ENCODE measurements at regions not wholly inside any gene's neighbourhood (a gene's known extent, or its start where the extent isn't known, plus 50 kb on each side); places are given as distances from the start of the nearest gene placed in this dataset.
"Not testable (repeated sequence)": the region's sequence is repeated elsewhere in the genome, so short reads cannot be mapped to it uniquely, and the experiment has no call there.

- no peak for DNase-seq (ENCODE audit: low read depth, low spot score)
- TF ChIP-seq EZH2 (IDR thresholded peaks at IDR 0.05; ENCODE audit: low read length), result no peak
- no peak for TF ChIP-seq CTCF (optimal IDR thresholded peaks at IDR 0.05 in 1 of 3, IDR thresholded peaks at IDR 0.05 in 1 of 3, conservative IDR thresholded peaks at IDR 0.05 in 1 of 3; ENCODE audit: extremely low read depth in 1 of 3, insufficient read depth in 2 of 3, low read length in 3 of 3)
- Histone ChIP-seq H3K27ac (ENCODE audit: control insufficient read depth, insufficient read depth, low read length) (no peak overlapping the region), H3K9ac (ENCODE audit: control insufficient read depth, extremely low read depth, insufficient read depth, low read length) (no peak overlapping the region), H3K4me2 (ENCODE audit: control insufficient read depth, extremely low read depth, insufficient read depth, low read depth, low read length) (no peak overlapping the region), H2AFZ (ENCODE audit: control insufficient read depth, low read length) (no peak overlapping the region), H3K9me1 (ENCODE audit: control insufficient read depth, extremely low read depth, insufficient read depth, low read length) (no peaks in the 10 kb centered on the region), H3K4me1 (ENCODE audit: control insufficient read depth, extremely low read depth, insufficient read depth, low read length) (no peaks in the 10 kb centered on the region), H3K27me3 (ENCODE audit: control insufficient read depth, extremely low read depth, insufficient read depth, low read length) (no peaks in the 10 kb centered on the region), H3K36me3 (ENCODE audit: control insufficient read depth in 2 of 2, extremely low read depth in 1 of 2, insufficient read depth in 2 of 2, low read length in 2 of 2) (no peaks in the 10 kb centered on the region), H4K20me1 (ENCODE audit: control insufficient read depth, extremely low read depth, insufficient read depth, low read length) (no peaks in the 10 kb centered on the region), H3K4me3 (ENCODE audit: control insufficient read depth in 2 of 3, extremely low read depth in 1 of 3, insufficient read depth in 2 of 3, low read depth in 1 of 3, low read length in 3 of 3) (no peak overlapping the region), H3K79me2 (ENCODE audit: control insufficient read depth, insufficient read depth, low read length) (no peaks in the 10 kb centered on the region), H3K9me3 (ENCODE audit: control insufficient read depth, low read depth, low read length) (no peaks in the 10 kb centered on the region)
- FAIRE-seq, result no peak
- dilution Hi-C loops (cut with MboI; ENCODE audit: extremely low pct_ligation_motif_present, low sequenced_read_pairs), result no loop called here
Observed at GRCh38 chr2:208798698-208799097, 392.1 kb downstream of the PTH2R start.

- Histone ChIP-seq H3K9me3 (ENCODE audit: control insufficient read depth, low read depth, low read length) (no peaks in the 10 kb centered on the region), H3K27me3 (ENCODE audit: control insufficient read depth, extremely low read depth, insufficient read depth, low read length) (no peaks in the 10 kb centered on the region)
- dilution Hi-C loops (cut with MboI; ENCODE audit: extremely low pct_ligation_motif_present, low sequenced_read_pairs), result no loop called here
Observed at GRCh38 chr2:208799397-208799796, 392.8 kb downstream of the PTH2R start.

GRCh38 chr2:208800887-208801286 lies 394.3 kb downstream of the PTH2R start:
- H2AFZ ChIP-seq (ENCODE audit: control insufficient read depth, low read length); DNase-seq (ENCODE audit: low read depth, low spot score); H3K4me2 ChIP-seq (ENCODE audit: control insufficient read depth, extremely low read depth, insufficient read depth, low read depth, low read length); H3K36me3 ChIP-seq (ENCODE audit: control insufficient read depth in 2 of 2, extremely low read depth in 1 of 2, insufficient read depth in 2 of 2, low read length in 2 of 2); H3K27ac ChIP-seq (ENCODE audit: control insufficient read depth, insufficient read depth, low read length); H3K4me3 ChIP-seq (ENCODE audit: control insufficient read depth in 2 of 3, extremely low read depth in 1 of 3, insufficient read depth in 2 of 3, low read depth in 1 of 3, low read length in 3 of 3); H3K9ac ChIP-seq (ENCODE audit: control insufficient read depth, extremely low read depth, insufficient read depth, low read length); H3K9me3 ChIP-seq (ENCODE audit: control insufficient read depth, low read depth, low read length); H3K9me1 ChIP-seq (ENCODE audit: control insufficient read depth, extremely low read depth, insufficient read depth, low read length); H4K20me1 ChIP-seq (ENCODE audit: control insufficient read depth, extremely low read depth, insufficient read depth, low read length); H3K27me3 ChIP-seq (ENCODE audit: control insufficient read depth, extremely low read depth, insufficient read depth, low read length); H3K4me1 ChIP-seq (ENCODE audit: control insufficient read depth, extremely low read depth, insufficient read depth, low read length); dilution Hi-C loops (cut with MboI; ENCODE audit: extremely low pct_ligation_motif_present, low sequenced_read_pairs); H3K79me2 ChIP-seq (ENCODE audit: control insufficient read depth, insufficient read depth, low read length); FAIRE-seq: not testable (repeated sequence)

More at GRCh38 chr2:208799397-208799796, 392.8 kb downstream of the PTH2R start:
- DNase-seq (ENCODE audit: low read depth, low spot score) (no peak), FAIRE-seq (no peak)
- H2AFZ ChIP-seq (ENCODE audit: control insufficient read depth, low read length), result no peak overlapping the region
- H3K4me3 ChIP-seq (ENCODE audit: control insufficient read depth in 2 of 3, extremely low read depth in 1 of 3, insufficient read depth in 2 of 3, low read depth in 1 of 3, low read length in 3 of 3), result no peak overlapping the region
- no peaks in the 10 kb centered on the region for H3K4me1 ChIP-seq (ENCODE audit: control insufficient read depth, extremely low read depth, insufficient read depth, low read length)
- no peak overlapping the region for H3K4me2 ChIP-seq (ENCODE audit: control insufficient read depth, extremely low read depth, insufficient read depth, low read depth, low read length)
- TF ChIP-seq EZH2 (IDR thresholded peaks at IDR 0.05; ENCODE audit: low read length) (no peak), CTCF (optimal IDR thresholded peaks at IDR 0.05 in 1 of 3, IDR thresholded peaks at IDR 0.05 in 1 of 3, conservative IDR thresholded peaks at IDR 0.05 in 1 of 3; ENCODE audit: extremely low read depth in 1 of 3, insufficient read depth in 2 of 3, low read length in 3 of 3) (no peak)
- H3K79me2 ChIP-seq (ENCODE audit: control insufficient read depth, insufficient read depth, low read length), result no peaks in the 10 kb centered on the region
- H3K9ac ChIP-seq (ENCODE audit: control insufficient read depth, extremely low read depth, insufficient read depth, low read length), result no peak overlapping the region
- H4K20me1 ChIP-seq (ENCODE audit: control insufficient read depth, extremely low read depth, insufficient read depth, low read length), result no peaks in the 10 kb centered on the region
- H3K27ac ChIP-seq (ENCODE audit: control insufficient read depth, insufficient read depth, low read length), result no peak overlapping the region
- no peaks in the 10 kb centered on the region for H3K9me1 ChIP-seq (ENCODE audit: control insufficient read depth, extremely low read depth, insufficient read depth, low read length)
- no peaks in the 10 kb centered on the region for H3K36me3 ChIP-seq (ENCODE audit: control insufficient read depth in 2 of 2, extremely low read depth in 1 of 2, insufficient read depth in 2 of 2, low read length in 2 of 2)

Data from keratinocyte (primary cell).